ENCODE measurements at regions not wholly inside any gene's neighbourhood (a gene's known extent, or its start where the extent isn't known, plus 50 kb on each side); places are given as distances from the start of the nearest gene placed in this dataset.
"Not testable (repeated sequence)": the region's sequence is repeated elsewhere in the genome, so short reads cannot be mapped to it uniquely, and the experiment has no call there.

DNA sequence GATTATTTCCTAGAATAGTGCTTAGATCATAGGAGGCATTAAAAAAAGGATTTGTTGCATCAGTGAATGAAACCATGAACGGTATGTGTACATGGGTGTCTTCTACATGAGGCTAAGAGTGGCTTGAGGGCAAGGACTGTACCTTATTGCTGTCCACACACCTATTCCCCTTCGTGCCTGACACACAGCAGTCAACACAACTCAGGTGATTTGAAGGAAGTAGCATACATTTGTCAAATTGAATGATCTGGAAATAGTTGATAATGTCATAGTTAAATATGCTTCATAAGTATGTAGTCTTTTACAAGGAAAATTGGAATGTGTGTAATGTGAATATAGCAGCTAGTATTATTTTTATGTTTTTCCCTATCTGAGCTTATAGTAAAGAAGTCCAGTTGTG, 189.0 kb upstream of the DAB1 start:
- DNase-seq = no peak

DNA sequence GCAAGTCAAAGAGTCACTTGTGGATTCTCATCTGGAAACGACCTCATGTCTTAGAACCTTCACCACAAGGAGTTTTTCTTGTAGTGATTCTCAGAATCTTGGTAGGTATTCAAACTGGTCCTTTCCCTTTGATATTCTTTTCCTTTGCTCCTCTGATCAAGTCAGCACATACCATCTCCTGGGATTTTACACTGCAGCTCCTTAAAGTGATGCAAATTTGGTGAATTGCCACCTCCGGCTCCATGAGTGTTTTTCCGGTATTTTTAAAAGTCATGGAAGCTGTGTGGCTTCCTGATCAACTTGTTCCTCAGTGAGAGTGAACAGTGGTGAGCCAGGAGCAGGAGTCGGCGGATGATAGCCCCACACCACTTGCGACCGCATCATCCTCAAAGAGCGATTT, 182.1 kb upstream of the DAB1 start:
- DNase-seq = no peak

DNA sequence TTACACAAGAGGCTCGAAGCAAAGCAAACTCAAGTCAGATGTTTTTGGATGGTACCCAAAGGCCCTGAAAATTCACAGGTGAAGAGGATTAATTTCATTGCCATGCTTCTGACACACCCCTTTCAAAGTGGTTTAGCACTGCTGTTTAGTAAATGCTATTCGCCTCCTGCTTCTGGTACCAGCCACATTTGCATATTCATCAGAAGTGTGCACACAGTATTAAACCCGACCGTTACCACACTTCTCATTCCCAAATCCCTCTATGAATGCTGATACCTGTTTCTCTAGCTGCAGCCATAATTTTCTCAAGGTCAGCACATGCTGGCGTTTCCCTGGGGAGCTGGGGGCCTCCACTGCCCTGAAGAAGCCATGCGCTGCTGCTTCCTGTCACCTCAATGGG, 179.8 kb upstream of the DAB1 start:
- no peak for DNase-seq

DNA sequence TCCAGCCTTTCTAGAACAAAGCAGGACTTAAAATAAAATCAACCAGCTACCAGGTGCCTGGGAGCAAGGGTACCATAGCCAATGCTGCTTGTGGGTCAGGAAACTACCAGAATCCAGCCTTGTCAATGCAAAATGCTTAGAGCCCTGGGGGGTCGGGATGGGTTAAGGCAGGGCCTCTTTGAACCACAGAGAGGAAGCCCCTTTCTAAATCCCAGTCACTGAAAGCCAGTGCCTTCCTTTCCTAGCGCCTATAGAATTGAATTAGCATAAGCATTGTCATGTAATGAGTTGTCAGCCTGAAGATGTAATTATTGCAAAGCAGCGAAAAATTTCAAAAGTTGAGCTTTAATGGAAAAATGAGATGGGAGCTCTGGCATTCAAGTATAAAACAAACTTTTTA, 176.6 kb upstream of the DAB1 start:
- no peak for DNase-seq

DNA sequence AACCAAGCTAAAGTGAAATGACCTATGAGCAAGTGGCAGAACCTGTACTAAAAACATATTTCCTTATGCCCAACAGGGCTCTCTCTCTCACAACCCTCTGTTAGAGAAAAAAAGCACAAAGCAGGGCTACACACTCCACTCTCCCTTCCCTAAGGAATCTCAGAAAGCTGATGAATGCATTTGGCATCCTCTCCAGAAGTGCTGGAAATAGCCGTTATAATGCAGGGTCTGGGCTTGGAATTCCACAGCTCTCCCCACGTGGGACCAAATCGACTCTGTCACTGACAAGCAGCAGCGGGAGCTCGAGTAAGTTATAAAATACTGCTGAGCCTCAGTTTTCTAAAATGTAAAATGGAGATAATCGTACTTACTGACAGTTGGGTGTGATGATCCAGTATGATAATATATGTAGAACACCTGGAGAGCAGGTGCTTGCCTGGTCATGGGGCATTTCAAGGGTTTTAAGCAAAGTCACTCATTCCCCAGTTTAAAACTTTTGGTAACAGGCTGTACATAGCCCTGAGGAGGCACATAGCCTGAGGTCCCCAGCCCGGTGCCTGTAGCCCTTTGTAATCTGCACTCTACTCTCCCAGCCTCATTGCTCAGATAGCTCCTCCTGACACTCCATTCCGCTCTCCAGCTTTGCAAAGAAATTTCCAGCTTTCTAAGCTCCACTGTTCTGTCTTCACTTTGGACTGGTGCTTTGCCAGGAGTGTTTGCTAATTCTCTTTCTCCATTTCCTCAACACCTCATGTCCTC, 175.6 kb upstream of the DAB1 start:
- no peak for DNase-seq

DNA sequence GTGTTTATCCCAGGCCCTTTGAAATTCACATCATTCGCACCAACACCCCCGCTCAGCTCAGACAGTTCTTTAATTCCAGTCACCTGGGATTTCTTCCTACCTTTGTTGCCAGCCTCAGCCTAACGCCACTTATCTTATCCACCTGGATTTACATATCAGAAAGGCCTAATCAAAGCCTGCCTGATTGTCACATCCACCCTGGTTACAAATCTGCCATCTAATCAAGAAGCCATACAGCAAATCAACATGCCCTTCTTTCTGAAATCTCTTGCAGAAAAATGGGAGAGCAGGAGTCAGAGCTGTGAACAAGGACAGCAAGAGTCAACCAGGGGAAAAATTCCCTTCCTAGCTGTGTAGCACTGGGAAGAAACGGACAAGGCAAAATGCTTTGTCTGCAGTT, 173.2 kb upstream of the DAB1 start:
- DNase-seq = no peak

DNA sequence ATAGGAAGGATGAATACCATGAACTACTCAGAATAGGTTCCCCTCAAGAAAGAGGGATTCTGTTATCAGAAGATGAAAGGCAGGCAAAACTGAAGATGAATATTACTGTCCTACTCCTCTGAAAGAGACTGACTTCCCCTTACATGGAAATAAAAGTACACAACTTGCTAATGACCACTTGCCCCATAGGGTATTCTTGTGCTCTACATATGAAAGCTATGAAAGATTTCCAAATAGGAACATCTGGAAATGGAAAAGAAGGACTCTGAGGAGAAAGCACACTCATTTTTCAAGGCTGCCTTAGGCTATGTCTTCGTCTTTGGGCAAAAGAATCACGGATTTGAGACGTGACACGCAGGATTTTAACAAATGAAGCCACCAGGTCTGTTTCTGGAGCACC, 170.1 kb upstream of the DAB1 start:
- no peak for DNase-seq

DNA sequence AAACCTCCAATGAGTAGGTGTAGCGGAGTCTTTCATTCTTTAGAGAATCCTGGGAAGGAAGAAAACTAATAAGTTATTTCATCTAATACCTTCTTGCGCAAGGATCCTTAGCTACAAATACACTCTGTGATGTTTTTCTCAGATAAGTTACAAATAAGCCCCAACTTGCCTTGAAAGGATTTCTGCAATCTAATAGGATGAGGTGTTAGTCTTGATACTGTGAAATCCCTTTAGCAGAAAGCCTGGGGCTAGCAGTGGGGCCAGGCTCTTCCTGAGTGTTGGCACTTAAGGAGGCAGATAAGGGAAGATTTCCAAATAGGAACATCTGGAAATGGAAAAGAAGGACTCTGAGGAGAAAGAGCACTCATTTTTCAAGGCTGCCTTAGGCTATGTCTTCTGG, 168.0 kb upstream of the DAB1 start:
- DNase-seq = no peak

DNA sequence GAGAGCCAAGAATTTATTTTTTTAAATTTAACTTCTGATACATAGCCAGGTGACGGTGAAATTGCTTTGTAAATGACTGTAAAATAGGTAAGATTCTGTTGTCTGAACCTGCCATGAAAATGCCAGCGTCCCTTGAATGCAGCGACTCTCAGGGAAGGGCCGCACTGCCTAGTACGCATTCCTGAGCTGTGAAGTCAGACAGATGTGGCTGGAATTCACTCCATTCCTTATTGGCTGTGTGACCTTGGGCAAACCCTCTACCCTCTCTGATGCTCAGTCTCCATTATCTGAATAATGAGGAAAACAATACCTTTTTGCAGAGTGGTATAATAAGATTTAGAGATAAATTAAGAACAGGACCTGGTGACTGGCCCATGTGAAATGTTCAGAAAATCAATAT, 167.1 kb upstream of the DAB1 start:
- no peak for DNase-seq

DNA sequence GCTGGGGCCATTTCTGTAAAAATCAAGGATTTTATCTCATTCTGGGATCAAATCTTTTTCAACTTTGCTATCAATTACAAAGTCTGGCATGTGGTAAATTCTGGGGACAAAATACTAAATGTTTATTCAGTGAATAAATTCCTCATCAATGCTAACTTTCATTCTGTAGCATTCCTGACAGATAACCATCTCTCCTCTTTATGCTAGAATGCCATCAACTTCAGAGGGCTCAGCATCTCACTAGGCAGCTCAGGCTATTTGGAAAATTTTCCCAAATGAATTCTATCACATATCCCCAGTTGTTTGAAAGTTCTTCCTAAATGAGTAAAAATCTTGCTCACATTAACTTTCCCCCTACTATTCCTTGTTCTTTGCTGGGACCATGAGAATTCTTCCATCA, 163.0 kb upstream of the DAB1 start:
- DNase-seq = no peak

DNA sequence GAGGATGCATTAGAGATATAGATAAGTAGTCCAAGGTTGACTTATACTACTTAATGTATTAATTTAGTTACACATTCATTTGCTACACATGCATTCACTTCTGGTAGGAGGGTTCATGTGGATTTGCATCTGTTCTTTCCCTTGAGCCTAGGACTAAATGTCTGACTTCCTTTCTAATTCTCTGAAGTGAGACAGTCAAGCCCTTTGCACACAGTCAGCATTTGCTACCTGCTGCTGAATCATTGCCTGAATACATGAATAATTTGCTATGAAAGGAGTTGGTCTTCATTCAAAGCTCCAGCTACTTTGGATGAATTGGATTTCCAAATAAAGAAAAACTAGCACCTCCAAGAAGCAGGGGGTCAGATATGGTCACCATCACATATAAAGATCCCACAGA, 154.8 kb upstream of the DAB1 start:
- DNase-seq = no peak

DNA sequence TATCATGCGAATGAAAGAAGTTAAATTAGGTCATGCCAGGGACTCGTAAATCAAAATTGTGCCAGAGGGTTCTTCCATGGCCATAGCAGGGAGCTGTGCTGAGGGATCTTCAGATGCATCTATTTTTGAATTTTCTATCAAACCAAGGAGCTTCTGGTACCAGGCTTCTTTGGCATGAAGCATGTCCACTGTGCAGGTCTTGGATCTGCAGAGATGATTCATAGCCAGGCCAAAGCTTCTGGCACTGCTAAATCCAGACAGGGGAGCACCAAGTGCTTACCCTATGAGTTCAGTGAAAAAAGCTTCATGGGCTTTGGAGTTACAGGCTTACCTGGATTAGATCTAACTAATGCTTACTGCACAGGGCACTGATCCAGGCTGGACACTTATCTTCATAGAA, 154.2 kb upstream of the DAB1 start:
- DNase-seq = no peak

DNA sequence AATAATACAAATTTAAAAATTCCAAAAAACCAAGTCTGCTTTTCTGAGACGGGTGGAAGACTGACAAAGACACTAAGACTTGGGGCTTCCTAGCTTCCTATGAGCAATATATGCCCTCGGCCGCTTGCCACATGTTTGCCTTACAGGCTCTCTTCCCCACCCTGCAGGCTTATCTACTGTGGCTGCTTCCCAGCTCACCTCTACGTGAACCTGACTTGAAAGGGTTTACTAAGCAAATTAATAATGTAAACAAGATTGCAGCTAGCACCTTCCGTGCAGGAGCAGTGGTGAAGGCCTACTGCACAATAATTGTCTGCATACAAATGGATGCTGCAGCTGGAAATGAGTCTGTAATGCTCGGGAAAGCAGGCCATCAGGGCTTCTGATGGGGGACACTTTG, 152.9 kb upstream of the DAB1 start:
- no peak for DNase-seq

DNA sequence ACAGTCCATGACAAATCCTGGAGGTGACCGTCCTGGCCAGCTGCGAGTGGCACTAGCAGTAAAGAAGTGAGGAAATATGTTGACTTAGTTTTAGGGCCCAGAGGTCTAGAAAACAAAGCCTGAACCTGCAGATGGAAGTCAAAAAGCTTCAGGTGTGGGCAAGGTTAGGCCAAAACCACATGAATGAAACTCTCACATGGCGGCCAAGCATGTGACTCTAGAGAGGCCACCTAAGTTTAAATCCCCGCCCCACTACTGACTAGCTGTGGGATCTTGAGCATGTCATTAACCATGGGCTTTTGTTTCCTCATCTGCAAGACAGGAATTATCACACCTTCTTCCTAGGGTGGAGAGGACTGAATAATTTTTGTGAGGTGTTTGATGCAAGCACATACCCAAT, 148.2 kb upstream of the DAB1 start:
- no peak for DNase-seq

DNA sequence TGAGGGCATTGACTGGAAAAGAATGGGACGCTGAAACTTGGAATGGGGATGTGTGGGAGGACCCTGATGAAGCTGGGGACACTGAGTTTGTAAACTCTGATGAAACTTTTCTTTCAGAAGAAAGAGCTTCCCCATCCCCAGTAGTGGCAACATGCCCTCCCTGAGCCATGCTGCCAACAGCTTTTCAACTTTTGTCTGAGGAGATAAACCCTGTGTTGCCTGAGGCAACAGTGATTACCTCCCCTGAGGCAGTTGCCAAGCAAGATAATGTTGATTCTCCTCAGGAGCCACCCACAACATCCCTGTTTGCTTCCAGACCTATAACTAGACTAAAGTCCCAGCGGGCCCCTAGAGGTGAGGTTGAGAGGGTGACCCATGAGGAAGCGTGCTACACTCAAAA, 134.2 kb upstream of the DAB1 start:
- DNase-seq = not testable (repeated sequence)

DNA sequence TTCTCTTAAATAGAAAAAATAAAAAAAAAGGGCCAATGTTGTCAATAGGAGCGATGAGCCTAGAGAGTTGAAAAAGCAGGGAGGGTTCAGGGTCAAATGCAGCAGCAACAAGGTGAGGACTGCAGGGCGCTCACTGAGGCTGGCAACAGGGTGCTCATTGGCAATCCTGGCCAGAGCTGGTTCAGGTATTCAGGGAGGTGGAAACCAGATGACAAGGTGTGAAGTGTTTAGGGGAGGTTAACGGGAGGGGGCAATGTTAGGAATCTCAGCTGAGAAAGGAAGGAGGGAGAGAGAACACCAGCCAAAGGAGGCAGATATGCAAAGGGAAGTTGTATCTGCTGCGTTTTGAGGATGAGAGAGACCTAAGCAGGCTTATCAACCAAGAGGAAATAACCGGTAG, 129.8 kb upstream of the DAB1 start:
- no peak for DNase-seq

DNA sequence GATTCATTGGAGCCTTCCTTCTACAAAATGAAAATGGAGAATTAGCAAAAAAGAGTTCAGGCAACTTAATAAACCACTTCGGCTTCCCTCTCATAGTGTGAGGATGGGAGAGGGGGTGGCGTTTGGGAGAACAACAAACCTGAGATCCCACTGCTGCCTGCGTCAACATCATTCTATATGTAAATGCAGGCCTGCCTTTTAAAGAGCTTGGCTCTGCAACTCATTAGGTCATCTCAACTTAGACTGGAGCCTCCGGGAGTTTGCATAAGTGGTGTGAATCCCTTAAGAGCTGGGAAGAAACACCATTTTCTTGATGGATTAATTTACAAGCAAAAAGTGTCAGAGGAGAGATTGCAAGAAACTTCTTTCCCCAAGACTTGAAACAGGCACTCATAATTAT, 127.6 kb upstream of the DAB1 start:
- DNase-seq = no peak

DNA sequence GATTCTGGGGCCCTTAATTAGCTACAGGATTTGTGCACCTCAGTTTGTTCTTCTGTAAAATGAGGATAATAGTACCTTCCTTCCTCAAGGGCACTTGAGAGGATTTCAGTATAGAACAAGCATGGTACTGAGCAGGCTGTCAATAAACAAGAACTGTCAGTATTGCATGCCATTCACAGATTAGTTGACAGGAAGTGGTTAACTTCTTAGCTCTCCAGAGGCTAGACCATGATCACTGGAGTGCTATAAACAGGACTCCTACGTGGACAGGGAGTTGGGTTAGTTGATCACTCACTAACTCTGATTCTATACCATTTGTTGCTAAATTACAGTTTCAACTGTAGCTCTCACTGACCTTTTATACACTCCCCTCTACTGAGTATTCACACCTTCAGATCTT, 126.2 kb upstream of the DAB1 start:
- DNase-seq = no peak

DNA sequence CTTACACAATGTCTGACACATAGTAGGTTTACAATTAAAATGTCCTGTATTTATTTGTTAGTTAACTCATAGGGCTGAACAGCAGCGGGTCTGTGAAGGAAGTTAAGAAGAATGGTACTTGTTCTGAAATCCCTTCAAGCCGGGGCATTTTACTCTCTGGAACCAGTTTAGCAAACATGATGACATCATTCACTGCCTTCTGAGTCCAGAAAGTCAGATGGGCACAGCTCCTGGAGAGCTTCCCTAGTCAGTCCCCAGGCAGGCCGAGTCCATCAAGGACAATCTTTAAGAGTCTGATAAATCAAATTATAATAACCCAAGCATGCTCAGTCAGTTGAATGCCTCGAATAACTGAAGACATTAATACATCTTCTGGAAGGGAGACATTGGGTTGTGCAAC, 125.4 kb upstream of the DAB1 start:
- no peak for DNase-seq

DNA sequence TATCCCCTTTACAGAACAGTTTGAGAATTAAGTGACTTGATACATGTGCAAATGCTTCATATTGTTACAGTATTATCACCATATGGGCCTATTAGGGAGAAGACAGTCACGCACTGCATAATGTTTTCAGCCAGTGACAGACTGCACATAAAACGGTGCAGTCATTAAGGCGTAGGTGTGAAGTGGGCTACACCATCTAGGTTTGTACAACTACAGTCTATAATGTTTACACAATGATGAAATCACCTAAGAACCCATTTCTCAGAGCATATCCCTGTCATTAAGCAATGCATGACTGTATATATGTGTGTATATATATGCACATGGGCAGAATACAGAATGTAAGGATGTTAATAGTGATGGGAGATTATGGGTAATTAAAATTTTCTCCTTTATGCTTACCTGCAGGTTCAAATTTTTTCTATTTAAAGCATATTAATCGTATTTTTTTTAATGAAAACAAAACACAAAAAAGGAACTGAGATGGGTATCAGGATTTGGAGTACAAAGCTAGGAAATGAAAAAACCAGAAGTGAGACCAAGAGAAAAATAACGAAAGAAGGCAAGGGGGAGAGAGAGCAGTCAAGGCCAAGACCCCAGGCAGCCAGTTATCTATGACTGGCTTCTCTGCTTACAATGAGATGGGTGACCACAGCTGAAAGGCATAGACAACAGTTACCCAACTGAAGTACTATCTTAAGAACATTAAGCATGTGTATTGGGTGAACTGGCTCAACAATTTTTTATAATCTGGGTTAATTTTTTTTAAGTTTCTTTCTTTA, 122.9 kb upstream of the DAB1 start:
- DNase-seq = no peak

DNA sequence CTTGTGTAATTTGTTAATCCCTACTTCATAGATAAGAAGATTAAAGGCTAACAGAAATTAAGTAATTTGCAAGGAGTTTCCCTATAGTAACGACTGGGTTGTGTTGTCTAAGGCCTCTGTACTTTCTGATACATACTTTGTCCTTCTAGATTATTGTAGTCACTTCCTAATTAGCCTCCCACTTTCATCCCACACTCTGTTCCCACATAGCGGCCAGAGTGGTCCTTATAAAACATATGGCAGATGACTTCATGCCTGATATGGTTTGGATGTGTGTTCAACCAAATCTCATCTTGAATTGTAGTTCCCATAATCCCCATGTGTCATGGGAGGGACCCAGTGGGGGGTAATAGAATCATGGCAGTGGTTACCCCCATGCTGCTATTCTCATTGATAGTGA, 120.5 kb upstream of the DAB1 start:
- no peak for DNase-seq

DNA sequence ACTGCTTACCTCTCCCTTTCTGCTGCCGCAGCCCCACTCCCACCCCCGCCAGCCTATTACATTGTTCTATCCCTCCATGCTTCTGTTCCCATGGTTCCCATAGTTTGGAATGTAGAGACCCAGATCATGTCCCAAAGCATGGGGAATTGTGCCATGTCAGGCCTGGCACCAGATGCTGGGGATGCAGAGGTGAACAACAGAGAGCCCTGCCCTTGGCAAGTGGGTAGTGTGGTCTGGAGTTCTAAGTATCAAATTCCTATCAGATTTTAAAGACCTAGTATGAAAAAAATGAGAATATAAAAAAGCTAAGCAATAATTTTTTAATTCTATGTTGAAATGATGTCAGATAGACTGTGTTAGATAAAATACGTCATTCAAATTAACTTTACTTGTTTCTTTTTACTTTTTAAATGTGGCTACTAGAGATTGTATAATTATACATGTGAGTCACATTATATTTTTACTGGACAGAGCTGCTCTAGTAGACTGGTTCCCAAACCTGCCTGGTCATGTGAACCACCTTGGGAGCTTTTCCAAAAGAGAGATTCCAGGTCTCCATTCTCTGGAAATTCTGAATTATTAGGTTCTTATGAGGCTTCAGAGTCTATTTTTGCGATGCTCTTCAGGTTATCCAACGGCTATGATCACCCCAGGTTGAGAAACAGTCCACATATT, 113.0 kb upstream of the DAB1 start:
- no peak for DNase-seq

DNA sequence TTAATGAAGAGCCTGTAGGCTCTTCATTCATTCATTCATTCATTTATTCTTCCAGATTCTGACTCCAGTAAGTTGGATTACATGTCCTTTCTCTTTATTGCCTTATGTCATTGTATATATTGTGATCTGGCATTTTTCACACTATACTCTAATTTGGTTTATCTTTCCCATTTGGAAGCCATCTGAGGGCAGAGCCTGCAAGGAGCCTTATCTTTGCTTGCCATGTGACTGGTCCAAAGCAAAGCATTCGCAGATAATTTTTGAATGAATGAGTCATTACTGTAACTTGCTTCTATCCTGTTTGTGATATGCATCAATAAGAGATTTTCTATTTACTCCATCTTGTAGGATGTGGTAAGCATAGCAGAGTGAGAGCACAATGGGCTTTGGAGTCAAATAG, 108.4 kb upstream of the DAB1 start:
- no peak for DNase-seq

DNA sequence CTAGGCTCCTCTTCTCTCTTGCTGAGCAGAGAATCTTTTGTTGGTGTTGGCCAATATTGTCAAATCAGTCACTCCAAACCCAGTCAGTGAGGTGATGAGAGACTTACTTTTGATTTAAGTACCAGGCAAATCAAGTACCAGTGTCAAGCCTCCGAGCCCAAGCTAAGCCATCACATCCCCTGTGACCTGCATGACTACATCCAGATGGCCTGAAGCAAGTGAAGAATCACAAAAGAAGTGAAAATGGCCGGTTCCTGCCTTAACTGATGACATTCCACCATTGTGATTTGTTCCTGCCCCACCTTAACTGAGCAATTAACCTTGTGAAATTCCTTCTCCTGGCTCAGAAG, 107.0 kb upstream of the DAB1 start:
- not testable (repeated sequence) for DNase-seq
